AG04450 (cell line): ENCODE measurements at regions not wholly inside any gene's neighbourhood (a gene's known extent, or its start where the extent isn't known, plus 50 kb on each side); places are given as distances from the start of the nearest gene placed in this dataset.

ENCODE experiments used
- CTCF ChIA-PET: fragments of 300-600, 350-600 bp; formaldehyde crosslinking; extraction: SDS; loops from one replicate; lab custom pipeline; 2022; ENCODE audit warnings: antibody characterized with exemption, inconsistent platforms; lab: Charles Lee
- POLR2A ChIA-PET: fragments of 350-600 bp; formaldehyde crosslinking; extraction: SDS; loops from one replicate; lab custom pipeline; 2021; ENCODE audit warnings: antibody characterized with exemption, inconsistent platforms; lab: Yijun Ruan, JAX
- DNase-seq: peaks from one replicate; pipeline ENCODE4 v3.0.0-alpha.2; 2011; ENCODE audit warnings: low read depth, low spot score
- H3K27ac ChIP-seq: one replicate; pipeline ENCODE4 v1.5.1; 2012; ENCODE audit warnings: low read depth, low read length, control low read depth
- H3K27me3 ChIP-seq: one replicate; pipeline ENCODE4 v1.6.0; 2012; ENCODE audit warnings: low read length; ENCODE audit not compliant: control insufficient read depth, insufficient read depth
- H3K4me3 ChIP-seq: 2 replicates; pipeline ENCODE4 v1.5.1; 2011; ENCODE audit warnings: mild to moderate bottlenecking, low read depth, low read length, control low read depth
- H3K9me3 ChIP-seq: 2 replicates; pipeline ENCODE4 v1.5.1; 2012; ENCODE audit warnings: low read length; ENCODE audit not compliant: control insufficient read depth, insufficient read depth
- TF ChIP-seq, protein P1 (sequence below): IDR thresholded peaks from 2 replicates; pipeline ENCODE4 v1.5.1; 2011; ENCODE audit warnings: low read depth, low read length, control low read depth, inconsistent platforms

DNA sequence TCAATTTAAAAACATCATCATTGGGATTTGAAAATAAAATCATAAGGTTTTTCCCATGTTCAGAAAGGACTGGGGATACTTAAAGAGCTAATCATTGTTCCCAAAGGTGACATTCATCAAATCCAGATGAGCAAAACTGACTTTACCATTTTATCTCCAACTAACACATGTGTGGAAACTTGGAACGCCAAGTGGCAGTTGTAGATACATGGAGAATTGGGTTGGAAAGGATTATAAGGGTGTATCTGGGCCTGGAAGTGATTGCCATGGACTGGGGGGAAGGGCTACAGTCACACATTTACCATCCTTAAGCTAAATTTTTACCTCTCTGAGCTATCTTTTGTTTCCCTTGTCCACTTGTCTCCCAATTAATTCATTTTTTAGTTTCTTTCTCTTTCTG is 203.4 kb downstream of the SLC39A8 start:
- no peak for DNase-seq
- TF ChIP-seq, protein P1, sequence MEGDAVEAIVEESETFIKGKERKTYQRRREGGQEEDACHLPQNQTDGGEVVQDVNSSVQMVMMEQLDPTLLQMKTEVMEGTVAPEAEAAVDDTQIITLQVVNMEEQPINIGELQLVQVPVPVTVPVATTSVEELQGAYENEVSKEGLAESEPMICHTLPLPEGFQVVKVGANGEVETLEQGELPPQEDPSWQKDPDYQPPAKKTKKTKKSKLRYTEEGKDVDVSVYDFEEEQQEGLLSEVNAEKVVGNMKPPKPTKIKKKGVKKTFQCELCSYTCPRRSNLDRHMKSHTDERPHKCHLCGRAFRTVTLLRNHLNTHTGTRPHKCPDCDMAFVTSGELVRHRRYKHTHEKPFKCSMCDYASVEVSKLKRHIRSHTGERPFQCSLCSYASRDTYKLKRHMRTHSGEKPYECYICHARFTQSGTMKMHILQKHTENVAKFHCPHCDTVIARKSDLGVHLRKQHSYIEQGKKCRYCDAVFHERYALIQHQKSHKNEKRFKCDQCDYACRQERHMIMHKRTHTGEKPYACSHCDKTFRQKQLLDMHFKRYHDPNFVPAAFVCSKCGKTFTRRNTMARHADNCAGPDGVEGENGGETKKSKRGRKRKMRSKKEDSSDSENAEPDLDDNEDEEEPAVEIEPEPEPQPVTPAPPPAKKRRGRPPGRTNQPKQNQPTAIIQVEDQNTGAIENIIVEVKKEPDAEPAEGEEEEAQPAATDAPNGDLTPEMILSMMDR: no peak
- CTCF ChIA-PET: no interaction called here

DNA sequence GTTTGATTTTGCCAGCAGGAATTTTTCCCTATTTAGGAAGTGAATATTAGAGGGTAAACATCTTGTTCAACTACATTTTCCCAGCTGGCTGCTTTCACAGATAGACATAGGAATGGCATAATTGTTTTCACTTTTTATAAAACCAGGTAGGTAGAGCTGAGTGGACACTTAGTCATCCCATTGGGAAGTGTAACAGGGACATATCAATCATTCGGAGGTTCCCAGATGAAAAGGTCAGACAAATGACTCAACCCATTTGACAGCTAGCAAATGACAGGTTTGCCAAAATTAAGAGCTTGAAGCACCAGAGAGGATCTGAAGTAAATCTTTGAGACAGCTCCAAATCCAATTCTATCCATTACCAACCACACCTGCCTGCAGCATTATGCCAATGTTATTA is 205.3 kb downstream of the SLC39A8 start:
- CTCF ChIA-PET: no interaction called here
- POLR2A ChIA-PET: no interaction called here
- TF ChIP-seq, protein P1: no peak
- no peaks in the 10 kb centered on the region for H3K9me3 ChIP-seq
- H3K4me3 ChIP-seq: no peak overlapping the region
- H3K27me3 ChIP-seq: no peaks in the 10 kb centered on the region
- no peak for DNase-seq
- no peak overlapping the region for H3K27ac ChIP-seq

More for the DNA sequence above, 203.4 kb downstream of the SLC39A8 start:
- no peaks in the 10 kb centered on the region for H3K9me3 ChIP-seq
- POLR2A ChIA-PET: no interaction called here
- no peaks in the 10 kb centered on the region for H3K27me3 ChIP-seq
- H3K4me3 ChIP-seq: no peak overlapping the region
- no peak overlapping the region for H3K27ac ChIP-seq

DNA sequence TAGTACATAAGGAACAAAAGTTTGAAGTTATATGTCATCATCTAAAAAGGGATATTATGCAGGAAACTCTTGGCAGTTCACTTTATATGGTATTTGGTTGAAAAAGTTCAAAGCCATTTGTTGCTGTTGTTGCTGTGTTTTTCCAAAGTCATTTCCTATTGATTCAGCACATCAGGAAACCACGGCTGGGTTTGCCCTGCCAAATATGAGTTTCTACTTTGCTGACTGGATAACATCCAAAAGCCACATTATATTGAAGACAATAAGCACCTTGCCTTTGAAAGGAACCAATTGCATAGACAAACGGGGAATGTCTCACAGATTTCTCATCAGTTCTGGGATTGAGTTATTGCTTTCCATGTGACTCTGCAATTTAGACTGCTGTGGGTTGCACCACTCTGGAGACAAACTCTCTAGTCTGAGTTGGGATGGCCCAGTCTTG is 206.1 kb downstream of the SLC39A8 start:
- Histone ChIP-seq H3K27me3 (no peaks in the 10 kb centered on the region), H3K27ac (no peak overlapping the region), H3K9me3 (no peaks in the 10 kb centered on the region), H3K4me3 (no peak overlapping the region)
- TF ChIP-seq, protein P1: no peak
- DNase-seq: no peak
- ChIA-PET CTCF (no interaction called here), POLR2A (no interaction called here)

DNA sequence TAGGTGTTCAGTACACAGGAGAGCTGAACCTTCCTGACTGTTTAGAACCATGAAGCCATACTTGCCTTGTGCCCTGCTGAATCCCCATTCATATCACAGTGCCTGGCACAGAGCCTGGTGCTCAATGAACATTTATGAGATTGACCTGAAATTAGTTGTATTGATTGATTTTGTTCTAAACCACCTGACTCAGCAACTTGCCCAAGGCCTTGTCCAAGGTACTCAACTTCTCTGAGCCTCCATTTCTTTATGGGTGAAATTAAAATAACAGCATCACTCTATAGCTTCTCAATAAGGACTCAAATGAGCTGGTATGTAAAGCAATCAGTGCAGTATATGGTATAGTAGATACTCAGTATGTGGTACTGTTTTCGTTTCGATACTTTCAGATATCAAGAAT is 208.1 kb downstream of the SLC39A8 start:
- TF ChIP-seq, protein P1: no peak
- Histone ChIP-seq H3K9me3 (no peaks in the 10 kb centered on the region), H3K4me3 (no peak overlapping the region), H3K27me3 (no peaks in the 10 kb centered on the region), H3K27ac (no peak overlapping the region)
- no peak for DNase-seq
- ChIA-PET POLR2A (no interaction called here), CTCF (no interaction called here)

DNA sequence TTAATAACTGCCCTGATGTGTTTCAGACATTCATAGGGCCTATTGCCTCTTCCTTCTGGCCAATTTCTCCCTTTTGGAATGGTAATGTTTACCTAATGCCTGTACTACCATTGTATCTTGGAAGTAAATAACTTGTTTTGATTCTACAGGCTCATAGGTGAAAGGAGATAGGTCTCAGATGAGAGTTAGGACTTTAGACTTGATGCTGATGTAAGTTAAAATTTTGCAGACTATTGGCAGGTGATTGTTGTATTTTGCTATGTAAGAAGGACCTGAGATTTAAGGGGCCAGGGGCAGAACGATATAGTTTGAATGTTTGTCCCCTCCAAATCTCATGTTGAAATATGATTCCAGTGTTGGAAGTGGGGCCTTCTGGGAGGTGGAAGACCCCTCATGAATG is 215.5 kb downstream of the SLC39A8 start:
- H3K9me3 ChIP-seq: no peaks in the 10 kb centered on the region
- TF ChIP-seq, protein P1: no peak
- no peaks in the 10 kb centered on the region for H3K27me3 ChIP-seq
- CTCF ChIA-PET: no interaction called here
- H3K27ac ChIP-seq: no peak overlapping the region
- POLR2A ChIA-PET: no interaction called here
- no peak for DNase-seq
- no peak overlapping the region for H3K4me3 ChIP-seq
